ENCODE measurements at regions not wholly inside any gene's neighbourhood (a gene's known extent, or its start where the extent isn't known, plus 50 kb on each side); places are given as distances from the start of the nearest gene placed in this dataset.

- POLR2A ChIA-PET = no interaction called here
- TF ChIP-seq CTCF (IDR thresholded peaks at IDR 0.05; ENCODE audit: insufficient read depth, low read length, missing control alignments) = no peak
- CTCF ChIA-PET = no interaction called here
- H3K4me3 ChIP-seq (ENCODE audit: low read depth, low read length) = no peak overlapping the region
- DNase-seq (ENCODE audit: low read depth, low spot score) = no peak
These were observed 286.4 kb downstream of the CDH19 start for GRCh38 chr18:66317243-66318090.

- POLR2A ChIA-PET = no interaction called here
- no peak overlapping the region for H3K4me3 ChIP-seq (ENCODE audit: low read depth, low read length)
- CTCF ChIA-PET = no interaction called here
- TF ChIP-seq CTCF (IDR thresholded peaks at IDR 0.05; ENCODE audit: insufficient read depth, low read length, missing control alignments) = no peak
- DNase-seq (ENCODE audit: low read depth, low spot score) = no peak
These were observed 287.2 kb downstream of the CDH19 start for GRCh38 chr18:66316701-66317100.

GRCh38 chr18:66300141-66300540, 303.7 kb downstream of the CDH19 start:
- POLR2A ChIA-PET = no interaction called here
- no peak for TF ChIP-seq CTCF (IDR thresholded peaks at IDR 0.05; ENCODE audit: insufficient read depth, low read length, missing control alignments)
- H3K4me3 ChIP-seq (ENCODE audit: low read depth, low read length) = no peak overlapping the region
- CTCF ChIA-PET = no interaction called here
- DNase-seq (ENCODE audit: low read depth, low spot score) = no peak

GRCh38 chr18:66280470-66280869, 323.4 kb downstream of the CDH19 start:
- no peak overlapping the region for H3K4me3 ChIP-seq (ENCODE audit: low read depth, low read length)
- ChIA-PET CTCF (no interaction called here), POLR2A (no interaction called here)
- TF ChIP-seq CTCF (IDR thresholded peaks at IDR 0.05; ENCODE audit: insufficient read depth, low read length, missing control alignments) = no peak
- DNase-seq (ENCODE audit: low read depth, low spot score) = no peak

GRCh38 chr18:66271962-66272361, 331.9 kb downstream of the CDH19 start:
- no peak for TF ChIP-seq CTCF (IDR thresholded peaks at IDR 0.05; ENCODE audit: insufficient read depth, low read length, missing control alignments)
- ChIA-PET POLR2A (no interaction called here), CTCF (no interaction called here)
- no peak for DNase-seq (ENCODE audit: low read depth, low spot score)
- no peak overlapping the region for H3K4me3 ChIP-seq (ENCODE audit: low read depth, low read length)

GRCh38 chr18:66264130-66264529, 339.8 kb downstream of the CDH19 start:
- CTCF ChIA-PET = no interaction called here

More at GRCh38 chr18:66264130-66264529, 339.8 kb downstream of the CDH19 start:
- no peak overlapping the region for H3K4me3 ChIP-seq (ENCODE audit: low read depth, low read length)
- no peak for TF ChIP-seq CTCF (IDR thresholded peaks at IDR 0.05; ENCODE audit: insufficient read depth, low read length, missing control alignments)
- POLR2A ChIA-PET = no interaction called here
- DNase-seq (ENCODE audit: low read depth, low spot score) = no peak
